ENCODE measurements at regions not wholly inside any gene's neighbourhood (a gene's known extent, or its start where the extent isn't known, plus 50 kb on each side); places are given as distances from the start of the nearest gene placed in this dataset.

DNA sequence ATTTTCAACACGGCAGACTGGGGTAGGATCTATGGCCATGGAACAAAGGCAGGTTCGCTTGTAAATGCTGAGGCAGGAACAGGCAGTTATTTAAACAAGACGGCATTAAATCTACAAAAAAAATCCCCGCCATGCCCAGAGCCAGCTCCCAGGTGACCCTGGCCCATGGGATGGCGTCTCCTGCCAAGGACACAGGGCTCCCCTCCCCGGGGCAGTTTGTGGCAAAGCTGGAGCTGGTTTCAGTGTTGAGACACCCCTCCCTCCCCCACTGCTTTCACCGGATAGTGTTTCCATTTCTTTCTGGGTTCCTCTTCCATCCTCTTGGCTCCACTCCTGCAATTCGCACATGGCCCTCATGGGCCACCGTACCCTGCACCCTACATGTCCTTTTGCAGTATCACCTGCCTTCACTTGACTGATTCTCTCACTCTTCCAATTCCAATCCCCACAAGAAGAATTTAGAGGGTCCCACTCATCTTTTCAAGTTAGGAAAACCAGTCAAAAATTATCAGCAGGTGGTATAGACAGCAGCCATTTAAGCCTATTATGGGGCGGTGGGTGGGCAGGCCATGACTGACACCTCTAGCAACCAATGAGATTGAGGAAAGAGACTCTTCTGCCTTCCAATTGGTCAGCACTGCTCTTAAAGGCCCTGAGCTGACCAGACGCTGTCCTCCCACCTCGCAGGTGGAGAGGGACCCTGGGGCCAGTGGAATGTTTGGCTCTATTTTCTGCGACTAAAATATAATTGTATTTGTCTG, 52.0 kb downstream of the OLIG1 start:
- Histone ChIP-seq H3K27ac (no peak overlapping the region), H3K4me3 (no peak overlapping the region), H3K4me1 (peaks cover 10% of the 10 kb centered on the region; the same call in 2 of the 3 replicates), H3K4me2 (no peak overlapping the region), H3K9me3 (no peaks in the 10 kb centered on the region)
- CTCF ChIA-PET: interaction anchor here (0.5 to 2.9 kb wide), 4 partner anchors 9 to 289 kb away, joined by 3 to 9 read pairs (median 4); no protein-coding TSS in a partner anchor
- WGBS (ENCODE audit: missing lambda C conversion rate): 70% methylated on average over 13 of the region's 13 CpGs
- POLR2A ChIA-PET: no interaction called here
- DNase-seq (ENCODE audit: low read depth in 1 of 2, low spot score in 1 of 2) (peak in 1 of 2 experiments; percentile 55), ATAC-seq (peak in 1 of 2 experiments; percentile 42; a peak in 2 of 6 replicates), FAIRE-seq (no peak)
- TF ChIP-seq JUNB (IDR thresholded peaks at IDR 0.05): no peak
- TF ChIP-seq, protein P1, sequence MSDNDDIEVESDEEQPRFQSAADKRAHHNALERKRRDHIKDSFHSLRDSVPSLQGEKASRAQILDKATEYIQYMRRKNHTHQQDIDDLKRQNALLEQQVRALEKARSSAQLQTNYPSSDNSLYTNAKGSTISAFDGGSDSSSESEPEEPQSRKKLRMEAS (IDR thresholded peaks at IDR 0.05): no peak
- TF ChIP-seq, protein P2, sequence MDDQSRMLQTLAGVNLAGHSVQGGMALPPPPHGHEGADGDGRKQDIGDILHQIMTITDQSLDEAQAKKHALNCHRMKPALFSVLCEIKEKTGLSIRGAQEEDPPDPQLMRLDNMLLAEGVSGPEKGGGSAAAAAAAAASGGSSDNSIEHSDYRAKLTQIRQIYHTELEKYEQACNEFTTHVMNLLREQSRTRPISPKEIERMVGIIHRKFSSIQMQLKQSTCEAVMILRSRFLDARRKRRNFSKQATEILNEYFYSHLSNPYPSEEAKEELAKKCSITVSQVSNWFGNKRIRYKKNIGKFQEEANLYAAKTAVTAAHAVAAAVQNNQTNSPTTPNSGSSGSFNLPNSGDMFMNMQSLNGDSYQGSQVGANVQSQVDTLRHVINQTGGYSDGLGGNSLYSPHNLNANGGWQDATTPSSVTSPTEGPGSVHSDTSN (IDR thresholded peaks at IDR 0.05): 0 out of 2 replicates have a peak, but pooled peaks have one; percentile 32

DNA sequence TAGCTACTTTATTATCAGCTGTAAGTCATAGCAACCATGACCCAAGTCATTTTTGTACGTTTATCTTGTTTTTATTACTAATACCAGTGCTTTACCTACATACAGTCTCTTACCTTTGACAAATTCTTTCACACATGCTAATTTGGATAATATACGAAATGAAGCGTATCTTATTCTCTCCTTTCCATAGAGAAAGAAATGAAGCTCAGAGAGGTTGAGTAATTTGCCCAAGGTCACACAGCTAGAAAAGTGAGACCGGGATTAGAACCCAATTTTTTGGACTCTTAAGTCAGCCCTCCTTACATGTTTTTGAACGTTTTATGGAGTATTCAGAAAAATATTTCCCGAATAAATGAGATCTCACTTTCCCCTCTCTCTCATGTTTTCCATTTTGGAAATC, 52.6 kb downstream of the OLIG1 start:
- CTCF ChIA-PET: interaction anchor here (0.5 to 2.9 kb wide), 4 partner anchors 9 to 290 kb away, joined by 3 to 9 read pairs (median 4); no protein-coding TSS in a partner anchor
- POLR2A ChIA-PET: no interaction called here
- no peak for FAIRE-seq

DNA sequence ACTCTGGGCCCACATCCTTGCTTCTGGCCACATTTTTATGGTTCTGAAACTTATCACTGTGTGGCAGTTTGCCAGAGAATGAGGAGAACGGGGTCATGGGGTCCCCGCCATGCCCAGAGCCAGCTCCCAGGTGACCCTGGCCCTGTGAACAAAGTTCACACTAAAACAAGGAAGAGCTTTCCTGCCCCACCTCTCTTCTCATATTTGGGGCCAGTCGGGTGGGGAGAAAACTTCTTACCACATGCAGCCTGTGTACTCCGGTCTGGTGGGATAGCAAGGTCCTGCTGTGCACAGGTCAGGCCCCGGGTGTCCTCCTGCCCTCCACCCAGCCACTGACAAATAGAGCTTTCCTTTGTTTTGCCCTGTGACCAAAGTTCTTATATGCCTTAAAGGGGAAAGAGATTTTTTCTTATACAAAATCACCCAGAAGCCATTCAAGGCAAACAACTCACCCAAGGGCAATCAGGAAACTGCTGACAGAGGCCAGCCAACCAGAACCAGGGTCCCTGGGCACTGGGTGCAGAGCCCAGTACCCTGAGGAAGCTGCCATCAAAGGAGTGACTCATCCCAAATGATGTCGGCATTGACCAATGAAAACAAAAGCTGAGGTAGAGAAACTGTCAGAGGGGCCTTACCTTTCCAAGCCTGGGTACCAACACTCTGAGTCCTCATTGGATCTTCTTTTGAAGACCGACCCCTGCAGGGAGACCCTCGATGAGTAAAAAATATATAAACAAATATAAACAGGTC, 53.6 kb downstream of the OLIG1 start:
- DNase-seq (ENCODE audit: low read depth in 1 of 2, low spot score in 1 of 2) (no peak), ATAC-seq (no peak)
- TF ChIP-seq JUNB (IDR thresholded peaks at IDR 0.05) (no peak), MAZ (IDR thresholded peaks at IDR 0.05; ENCODE audit: borderline replicate concordance, low read depth, low read length) (no peak), HOXB5 (CRISPR knock-in tag; IDR thresholded peaks at IDR 0.05) (no peak), JUN (IDR thresholded peaks at IDR 0.05) (no peak), NFE2L2 (conservative IDR thresholded peaks at IDR 0.05; ENCODE audit: low read length) (no peak), SMC3 (IDR thresholded peaks at IDR 0.05) (no peak), RARB (CRISPR knock-in tag; IDR thresholded peaks at IDR 0.05) (no peak), KDM5A (IDR thresholded peaks at IDR 0.05) (no peak), EHMT2 (IDR thresholded peaks at IDR 0.05; ENCODE audit: low read depth) (no peak)
- TF ChIP-seq, protein P3, sequence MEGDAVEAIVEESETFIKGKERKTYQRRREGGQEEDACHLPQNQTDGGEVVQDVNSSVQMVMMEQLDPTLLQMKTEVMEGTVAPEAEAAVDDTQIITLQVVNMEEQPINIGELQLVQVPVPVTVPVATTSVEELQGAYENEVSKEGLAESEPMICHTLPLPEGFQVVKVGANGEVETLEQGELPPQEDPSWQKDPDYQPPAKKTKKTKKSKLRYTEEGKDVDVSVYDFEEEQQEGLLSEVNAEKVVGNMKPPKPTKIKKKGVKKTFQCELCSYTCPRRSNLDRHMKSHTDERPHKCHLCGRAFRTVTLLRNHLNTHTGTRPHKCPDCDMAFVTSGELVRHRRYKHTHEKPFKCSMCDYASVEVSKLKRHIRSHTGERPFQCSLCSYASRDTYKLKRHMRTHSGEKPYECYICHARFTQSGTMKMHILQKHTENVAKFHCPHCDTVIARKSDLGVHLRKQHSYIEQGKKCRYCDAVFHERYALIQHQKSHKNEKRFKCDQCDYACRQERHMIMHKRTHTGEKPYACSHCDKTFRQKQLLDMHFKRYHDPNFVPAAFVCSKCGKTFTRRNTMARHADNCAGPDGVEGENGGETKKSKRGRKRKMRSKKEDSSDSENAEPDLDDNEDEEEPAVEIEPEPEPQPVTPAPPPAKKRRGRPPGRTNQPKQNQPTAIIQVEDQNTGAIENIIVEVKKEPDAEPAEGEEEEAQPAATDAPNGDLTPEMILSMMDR (IDR thresholded peaks at IDR 0.05): no peak
- TF ChIP-seq, protein P2 (IDR thresholded peaks at IDR 0.05): no peak
- TF ChIP-seq, protein P4, sequence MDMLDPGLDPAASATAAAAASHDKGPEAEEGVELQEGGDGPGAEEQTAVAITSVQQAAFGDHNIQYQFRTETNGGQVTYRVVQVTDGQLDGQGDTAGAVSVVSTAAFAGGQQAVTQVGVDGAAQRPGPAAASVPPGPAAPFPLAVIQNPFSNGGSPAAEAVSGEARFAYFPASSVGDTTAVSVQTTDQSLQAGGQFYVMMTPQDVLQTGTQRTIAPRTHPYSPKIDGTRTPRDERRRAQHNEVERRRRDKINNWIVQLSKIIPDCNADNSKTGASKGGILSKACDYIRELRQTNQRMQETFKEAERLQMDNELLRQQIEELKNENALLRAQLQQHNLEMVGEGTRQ (IDR thresholded peaks at IDR 0.05): no peak

More for the DNA sequence above, 52.6 kb downstream of the OLIG1 start:
- Histone ChIP-seq H3K4me3 (no peak overlapping the region), H3K4me2 (no peak overlapping the region), H3K27ac (no peak overlapping the region), H3K4me1 (peaks cover 10% of the 10 kb centered on the region; the same call in 2 of the 3 replicates), H3K9me3 (no peaks in the 10 kb centered on the region)
- 61% methylated on average over 6 of the region's 6 CpGs for WGBS (ENCODE audit: missing lambda C conversion rate)
- DNase-seq (ENCODE audit: low read depth in 1 of 2, low spot score in 1 of 2) (no peak), ATAC-seq (no peak)
- TF ChIP-seq ZFP36 (IDR thresholded peaks at IDR 0.05; ENCODE audit: borderline replicate concordance, partially characterized antibody) (peak; percentile 10), FOXS1 (CRISPR knock-in tag; IDR thresholded peaks at IDR 0.05) (no peak), MAZ (IDR thresholded peaks at IDR 0.05; ENCODE audit: borderline replicate concordance, low read depth, low read length) (no peak), JUN (IDR thresholded peaks at IDR 0.05) (no peak), KDM1A (IDR thresholded peaks at IDR 0.05; ENCODE audit: low read depth) (no peak), CHD4 (IDR thresholded peaks at IDR 0.05; ENCODE audit: borderline replicate concordance) (no peak)
- TF ChIP-seq, protein P5, sequence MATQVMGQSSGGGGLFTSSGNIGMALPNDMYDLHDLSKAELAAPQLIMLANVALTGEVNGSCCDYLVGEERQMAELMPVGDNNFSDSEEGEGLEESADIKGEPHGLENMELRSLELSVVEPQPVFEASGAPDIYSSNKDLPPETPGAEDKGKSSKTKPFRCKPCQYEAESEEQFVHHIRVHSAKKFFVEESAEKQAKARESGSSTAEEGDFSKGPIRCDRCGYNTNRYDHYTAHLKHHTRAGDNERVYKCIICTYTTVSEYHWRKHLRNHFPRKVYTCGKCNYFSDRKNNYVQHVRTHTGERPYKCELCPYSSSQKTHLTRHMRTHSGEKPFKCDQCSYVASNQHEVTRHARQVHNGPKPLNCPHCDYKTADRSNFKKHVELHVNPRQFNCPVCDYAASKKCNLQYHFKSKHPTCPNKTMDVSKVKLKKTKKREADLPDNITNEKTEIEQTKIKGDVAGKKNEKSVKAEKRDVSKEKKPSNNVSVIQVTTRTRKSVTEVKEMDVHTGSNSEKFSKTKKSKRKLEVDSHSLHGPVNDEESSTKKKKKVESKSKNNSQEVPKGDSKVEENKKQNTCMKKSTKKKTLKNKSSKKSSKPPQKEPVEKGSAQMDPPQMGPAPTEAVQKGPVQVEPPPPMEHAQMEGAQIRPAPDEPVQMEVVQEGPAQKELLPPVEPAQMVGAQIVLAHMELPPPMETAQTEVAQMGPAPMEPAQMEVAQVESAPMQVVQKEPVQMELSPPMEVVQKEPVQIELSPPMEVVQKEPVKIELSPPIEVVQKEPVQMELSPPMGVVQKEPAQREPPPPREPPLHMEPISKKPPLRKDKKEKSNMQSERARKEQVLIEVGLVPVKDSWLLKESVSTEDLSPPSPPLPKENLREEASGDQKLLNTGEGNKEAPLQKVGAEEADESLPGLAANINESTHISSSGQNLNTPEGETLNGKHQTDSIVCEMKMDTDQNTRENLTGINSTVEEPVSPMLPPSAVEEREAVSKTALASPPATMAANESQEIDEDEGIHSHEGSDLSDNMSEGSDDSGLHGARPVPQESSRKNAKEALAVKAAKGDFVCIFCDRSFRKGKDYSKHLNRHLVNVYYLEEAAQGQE (IDR thresholded peaks at IDR 0.05): no peak
- TF ChIP-seq, protein P2 (IDR thresholded peaks at IDR 0.05): no peak

More for the DNA sequence above, 53.6 kb downstream of the OLIG1 start:
- peaks cover 10% of the 10 kb centered on the region; the same call in 2 of the 3 replicates for H3K4me1 ChIP-seq
- CTCF ChIA-PET: interaction anchor here (0.6 to 2.9 kb wide), 3 partner anchors 130 to 445 kb away, joined by 3 to 9 read pairs (median 3); no protein-coding TSS in a partner anchor
- H3K4me2 ChIP-seq: no peak overlapping the region
- FAIRE-seq: no peak
- no peak overlapping the region for H3K4me3 ChIP-seq
- H3K9me3 ChIP-seq: no peaks in the 10 kb centered on the region
- no peak overlapping the region for H3K27ac ChIP-seq
- POLR2A ChIA-PET: no interaction called here
- WGBS (ENCODE audit: missing lambda C conversion rate): 28% methylated on average over 8 of the region's 8 CpGs
